T-helper 1 cell (primary cell): ENCODE measurements at regions not wholly inside any gene's neighbourhood (a gene's known extent, or its start where the extent isn't known, plus 50 kb on each side); places are given as distances from the start of the nearest gene placed in this dataset.
A peak's percentile ranks its signal among the peaks of the same experiment; 100 is the strongest.

Experiments used
- DNase-seq, 5 donors: peaks; one replicate each; pipeline ENCODE4 v3.0.0-alpha.2; 2012 to 2020

DNA sequence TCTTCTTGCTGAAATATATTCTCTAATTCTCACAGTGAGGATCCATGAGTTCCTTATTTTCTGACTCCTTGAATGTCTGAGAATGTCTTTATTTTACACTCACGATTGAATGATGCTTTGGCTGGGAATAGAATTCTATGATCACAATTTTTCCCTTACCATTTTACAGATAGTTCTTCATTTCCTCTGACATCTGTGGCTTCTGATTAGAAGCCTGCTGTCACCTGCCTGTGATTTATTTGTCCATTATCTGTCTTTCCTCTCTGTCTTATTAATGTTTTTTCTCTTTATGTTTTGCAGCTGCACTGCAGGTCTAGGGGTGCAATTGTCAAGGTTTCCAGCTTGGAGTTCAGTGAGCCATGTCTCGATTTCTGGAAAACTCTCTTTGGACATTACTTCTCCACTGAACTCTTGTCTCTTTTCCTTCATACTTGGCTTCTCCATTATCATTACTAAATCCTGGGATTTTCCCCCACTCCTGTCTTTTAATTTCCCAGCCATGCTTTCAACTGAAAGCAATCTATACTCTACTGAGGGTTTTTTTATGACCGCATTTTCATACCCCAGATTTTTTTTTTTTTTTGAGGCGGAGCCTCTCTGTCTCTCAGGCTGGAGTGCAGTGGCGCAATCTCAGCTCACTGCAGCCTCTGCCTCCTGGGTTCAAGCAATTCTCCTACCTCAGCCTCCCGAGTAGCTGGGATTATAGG lies 85.8 kb upstream of the PRNP start:
- no peak for DNase-seq

- no peak for DNase-seq
Observed at GRCh38 chr20:4597215-4597614, 89.0 kb upstream of the PRNP start.

- DNase-seq = no peak
Observed at GRCh38 chr20:4593149-4593525, 93.1 kb upstream of the PRNP start.

GRCh38 chr20:4592316-4593148 lies 93.7 kb upstream of the PRNP start:
- DNase-seq = peak in 4 of 5 donors; percentile 31 to 46 (median 38)

GRCh38 chr20:4591975-4592315 lies 94.3 kb upstream of the PRNP start:
- DNase-seq = no peak

- DNase-seq = no peak
Observed at GRCh38 chr20:4585758-4586157, 100.5 kb upstream of the PRNP start.

DNA sequence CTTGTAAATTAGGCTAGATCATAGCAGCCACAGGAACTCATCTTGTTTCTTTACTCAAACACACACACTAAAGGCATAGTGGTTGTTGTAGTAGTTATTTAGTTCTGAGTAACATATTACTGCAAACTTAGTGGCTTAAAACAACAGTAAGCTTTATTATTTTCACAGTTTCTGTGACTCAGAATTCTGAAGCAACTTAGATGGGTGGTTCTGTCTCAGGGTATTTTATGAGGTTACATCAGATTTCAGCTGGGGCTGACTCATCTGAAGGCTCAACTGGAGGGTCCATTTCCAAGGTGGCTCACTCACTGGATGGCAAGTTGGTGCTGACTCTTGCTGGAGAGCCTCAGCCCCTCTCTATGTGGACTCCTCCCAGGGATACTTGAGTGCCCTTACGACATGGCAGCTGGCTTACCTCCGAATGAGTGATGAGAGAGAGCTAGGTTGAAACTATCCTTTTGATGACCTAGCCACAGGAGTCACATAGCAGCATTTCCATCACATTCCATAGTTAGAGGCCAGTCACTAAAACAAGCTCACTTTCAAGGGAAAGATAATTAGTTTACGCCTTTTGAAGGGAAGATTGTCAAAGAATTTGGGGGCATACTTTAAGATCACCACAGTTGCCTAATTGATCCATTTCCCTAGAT lies 101.0 kb upstream of the PRNP start:
- peak in 1 of 5 donors; percentile 29 for DNase-seq

- no peak for DNase-seq
Observed at GRCh38 chr20:4584510-4584909, 101.7 kb upstream of the PRNP start.

GRCh38 chr20:4581838-4582237 lies 104.4 kb upstream of the PRNP start:
- DNase-seq = no peak

DNA sequence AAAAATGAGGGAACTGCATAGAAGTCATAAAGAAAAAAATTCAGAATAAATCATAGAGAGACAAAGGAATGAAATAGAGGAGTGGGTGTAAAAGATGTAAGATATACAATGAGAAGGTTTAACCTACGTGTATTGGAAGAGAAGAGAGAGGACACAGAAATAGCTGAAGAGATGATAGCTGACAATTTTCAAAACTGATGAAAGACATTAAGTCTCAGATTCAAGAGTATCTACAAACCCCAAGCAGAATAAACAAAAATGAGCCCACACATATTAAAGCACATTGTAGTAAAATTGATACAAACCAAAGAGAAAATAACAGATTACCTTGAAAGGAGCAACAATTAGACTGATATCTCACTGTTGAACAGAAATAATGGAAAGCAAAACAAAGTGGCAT lies 107.9 kb upstream of the PRNP start:
- DNase-seq = no peak

- DNase-seq = no peak
Observed at GRCh38 chr20:4574356-4574690, 111.9 kb upstream of the PRNP start.

DNA sequence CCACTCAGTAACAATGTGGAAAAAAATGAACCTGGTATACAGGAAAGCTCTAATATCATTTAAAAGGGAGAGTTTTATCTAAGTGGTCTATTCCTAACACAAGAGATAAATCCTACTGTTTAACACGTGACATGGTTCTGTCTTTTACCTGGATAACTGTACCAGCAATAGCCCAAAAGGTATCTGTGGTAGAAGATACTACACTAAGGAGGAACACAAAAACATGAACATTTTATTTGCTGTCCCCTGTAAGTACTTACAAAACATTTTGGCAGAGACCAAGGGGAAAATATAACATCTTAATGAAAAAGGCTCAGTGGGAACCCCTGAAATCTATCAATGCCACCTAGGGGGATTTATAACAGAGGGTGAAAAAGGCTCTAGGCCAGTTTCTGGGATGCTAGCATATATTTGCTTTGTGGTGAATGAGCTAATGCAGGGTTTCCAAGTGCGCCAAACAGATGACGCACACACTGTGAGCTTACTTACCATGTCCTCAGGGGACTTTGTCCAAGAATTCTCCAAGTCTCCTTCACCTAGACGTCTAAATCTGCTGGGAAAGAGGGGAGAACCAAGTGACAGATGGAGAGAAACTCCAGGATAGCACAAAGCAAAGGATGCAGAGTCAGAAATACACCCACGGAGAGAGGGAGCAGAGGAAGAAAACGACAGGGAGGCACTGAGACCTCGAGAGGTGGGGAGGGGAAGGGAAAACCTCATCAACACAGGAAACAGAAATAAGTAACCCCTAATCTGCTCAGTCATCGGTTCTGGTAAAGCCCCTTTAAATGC lies 112.5 kb upstream of the PRNP start:
- DNase-seq = no peak

DNA sequence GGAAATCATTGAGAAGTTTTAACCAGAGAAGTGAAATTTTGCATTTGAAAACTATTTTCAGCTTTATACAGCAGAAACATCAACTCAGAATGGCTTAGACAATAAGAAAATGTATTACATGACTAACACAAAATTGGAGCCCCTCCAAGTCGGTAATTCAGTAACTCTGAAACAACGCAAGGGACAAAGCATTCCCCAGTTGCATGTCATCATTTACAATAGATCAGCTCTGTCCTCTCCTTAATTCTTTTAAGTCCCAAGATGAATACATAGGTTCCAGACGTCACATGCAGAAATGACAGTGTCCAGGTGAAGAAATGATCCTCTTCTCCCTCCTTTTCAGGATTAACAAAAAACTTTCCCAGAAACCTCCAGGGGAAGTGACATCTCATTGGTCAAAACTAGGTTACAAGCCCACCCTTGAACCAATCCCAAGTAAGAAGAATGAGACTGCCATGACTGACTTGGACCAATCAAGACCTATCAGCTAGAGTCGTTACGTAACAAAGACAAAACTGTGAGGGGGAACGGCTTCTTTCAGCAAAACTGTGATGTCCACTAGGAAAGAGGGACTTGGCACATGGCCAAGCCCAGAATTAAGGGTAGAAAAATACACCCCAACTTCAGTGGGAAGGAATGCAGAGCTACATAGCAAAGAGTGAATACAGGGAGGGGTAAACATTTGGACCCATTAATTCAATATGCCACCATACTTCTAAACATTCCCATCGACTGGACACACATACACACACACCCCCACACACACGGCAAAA lies 114.3 kb upstream of the PRNP start:
- no peak for DNase-seq

DNA sequence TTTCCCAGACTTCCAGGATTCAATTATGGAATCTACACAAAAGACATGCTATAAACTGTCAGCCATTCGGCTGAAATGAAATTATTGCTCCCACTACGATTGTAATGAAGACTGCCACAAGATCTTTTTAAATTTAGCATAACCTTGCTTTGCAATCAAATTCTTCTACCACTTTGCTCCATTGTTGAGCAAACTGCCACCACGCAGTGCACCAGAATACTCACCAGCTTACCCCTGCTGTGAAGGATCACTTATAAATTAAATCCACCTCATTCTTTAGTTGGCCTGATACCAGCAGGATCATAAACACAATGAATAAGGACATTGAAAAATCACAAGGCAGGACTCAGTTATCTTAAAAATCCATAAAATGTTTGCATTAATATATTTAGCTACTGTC lies 116.4 kb upstream of the PRNP start:
- no peak for DNase-seq

DNA sequence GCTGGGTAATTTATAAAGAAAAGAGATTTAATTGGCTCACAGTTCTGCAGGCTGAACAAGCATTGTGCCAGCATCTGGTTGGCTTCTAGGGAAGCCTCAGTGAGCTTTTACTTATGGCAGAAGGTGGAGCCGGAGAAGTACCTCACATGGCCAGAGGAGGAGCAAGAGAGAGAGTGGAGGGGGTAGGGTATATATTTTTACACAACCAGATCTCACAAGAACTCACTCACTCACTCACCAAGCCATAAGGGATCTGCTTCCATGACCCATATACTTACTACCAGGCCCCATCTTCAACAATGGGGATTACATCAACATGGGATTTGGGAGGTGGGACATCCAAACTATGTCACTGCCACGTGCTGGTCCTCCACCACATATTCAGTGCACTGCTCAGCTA lies 117.2 kb upstream of the PRNP start:
- no peak for DNase-seq

- DNase-seq = no peak
Observed at GRCh38 chr20:4568361-4568959, 117.8 kb upstream of the PRNP start.

DNA sequence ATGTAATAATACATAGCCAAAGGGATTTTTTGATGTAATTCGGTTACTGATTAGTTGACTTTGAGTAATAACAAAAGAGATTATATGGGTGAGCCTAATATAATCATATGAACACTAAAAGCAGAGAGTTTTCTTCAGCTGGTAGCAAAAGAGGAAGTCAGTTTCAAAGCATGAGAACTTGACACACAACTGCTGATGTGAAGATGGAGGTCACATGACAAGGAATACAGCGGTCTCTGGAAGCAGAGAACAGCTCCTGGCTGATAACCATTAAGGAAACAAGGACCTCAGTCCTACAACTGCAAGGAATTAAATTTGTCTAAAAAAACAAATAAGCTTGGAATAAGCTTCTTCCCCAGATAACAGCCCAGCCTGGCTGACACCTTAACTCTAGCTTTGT lies 119.1 kb upstream of the PRNP start:
- DNase-seq = no peak

DNA sequence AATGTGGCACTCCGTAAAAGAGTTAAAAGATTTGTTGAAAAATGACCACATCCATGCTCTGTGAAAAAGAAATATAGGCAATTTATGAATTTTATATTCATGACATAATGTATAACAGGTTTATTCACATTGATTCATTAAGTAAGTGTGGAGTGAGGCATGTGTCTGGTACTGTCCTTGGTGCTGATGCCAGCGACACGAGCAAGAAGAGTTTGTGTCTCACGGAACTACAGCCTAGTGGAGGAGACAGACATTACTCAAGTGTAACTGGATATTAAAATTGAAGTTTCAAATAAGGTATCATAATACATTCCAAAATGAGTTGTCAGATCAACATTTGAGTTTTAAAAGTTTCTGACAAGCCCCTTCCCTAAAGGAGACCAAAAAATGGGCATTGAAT lies 122.7 kb upstream of the PRNP start:
- DNase-seq = no peak

GRCh38 chr20:4563031-4563430 lies 123.2 kb upstream of the PRNP start:
- DNase-seq = no peak

GRCh38 chr20:4560667-4561066 lies 125.6 kb upstream of the PRNP start:
- DNase-seq = no peak

GRCh38 chr20:4559906-4560305 lies 126.3 kb upstream of the PRNP start:
- no peak for DNase-seq

GRCh38 chr20:4559106-4559505 lies 127.2 kb upstream of the PRNP start:
- no peak for DNase-seq
